Karpas-422 (cell line): ENCODE measurements at regions not wholly inside any gene's neighbourhood (a gene's known extent, or its start where the extent isn't known, plus 50 kb on each side); places are given as distances from the start of the nearest gene placed in this dataset.

Source experiments
- DNase-seq: peaks from one replicate; pipeline ENCODE4 v3.0.0-alpha.2; 2015
- H2AFZ ChIP-seq: fragments of 200-600 bp; sonication (generic); 2 replicates; pipeline ENCODE4 v1.6.1; 2014; ENCODE audit warnings: antibody characterized with exemption, low read length, mixed read lengths
- H3K27ac ChIP-seq: fragments of 200-600 bp; sonication (generic); 2 replicates; pipeline ENCODE4 v1.5.1; 2014; ENCODE audit warnings: mild to moderate bottlenecking, low read length, moderate library complexity
- H3K27me3 ChIP-seq: fragments of 200-600 bp; sonication (generic); 2 replicates; pipeline ENCODE4 v1.6.1; 2014; ENCODE audit warnings: low read length, mixed read lengths
- H3K36me3 ChIP-seq: fragments of 200-600 bp; sonication (generic); 2 replicates; pipeline ENCODE4 v1.6.1; 2014; ENCODE audit warnings: low read length, mixed read lengths; ENCODE audit not compliant: insufficient read depth
- H3K4me1 ChIP-seq: fragments of 200-600 bp; sonication (generic); 2 replicates; pipeline ENCODE4 v1.6.1; 2014; ENCODE audit warnings: mild to moderate bottlenecking, low read length, mixed read lengths
- H3K4me2 ChIP-seq: fragments of 200-600 bp; sonication (generic); 2 replicates; pipeline ENCODE4 v1.6.1; 2014; ENCODE audit warnings: low read length, low read depth, mild to moderate bottlenecking; ENCODE audit not compliant: poor library complexity, severe bottlenecking
- H3K4me3 ChIP-seq: fragments of 200-600 bp; sonication (generic); 2 replicates; pipeline ENCODE4 v1.5.1; 2014; ENCODE audit warnings: mild to moderate bottlenecking, antibody characterized with exemption, low read length, mixed read lengths
- H3K79me2 ChIP-seq: fragments of 200-600 bp; sonication (generic); 2 replicates; pipeline ENCODE4 v1.6.1; 2014; ENCODE audit warnings: mild to moderate bottlenecking, low read length, mixed read lengths
- H3K9ac ChIP-seq: fragments of 200-600 bp; sonication (generic); 2 replicates; pipeline ENCODE4 v1.6.0; 2014; ENCODE audit warnings: low read length
- H3K9me2 ChIP-seq: fragments of 200-600 bp; sonication (generic), shearing (Covaris generic); replicated peaks from 2 replicates; pipeline ENCODE4 v1.6.0; 2014; ENCODE audit warnings: mild to moderate bottlenecking, low read length, moderate library complexity; ENCODE audit not compliant: insufficient read depth
- H3K9me3 ChIP-seq: fragments of 300-700, 200-600 bp; sonication (generic); 2 replicates; pipeline ENCODE4 v1.6.1; 2014; ENCODE audit warnings: low read length, mixed read lengths
- H4K20me1 ChIP-seq: fragments of 200-600 bp; sonication (generic); 2 replicates; pipeline ENCODE4 v1.6.1; 2014; ENCODE audit warnings: mild to moderate bottlenecking, antibody characterized with exemption, low read length, low read depth; ENCODE audit not compliant: insufficient read depth

DNA sequence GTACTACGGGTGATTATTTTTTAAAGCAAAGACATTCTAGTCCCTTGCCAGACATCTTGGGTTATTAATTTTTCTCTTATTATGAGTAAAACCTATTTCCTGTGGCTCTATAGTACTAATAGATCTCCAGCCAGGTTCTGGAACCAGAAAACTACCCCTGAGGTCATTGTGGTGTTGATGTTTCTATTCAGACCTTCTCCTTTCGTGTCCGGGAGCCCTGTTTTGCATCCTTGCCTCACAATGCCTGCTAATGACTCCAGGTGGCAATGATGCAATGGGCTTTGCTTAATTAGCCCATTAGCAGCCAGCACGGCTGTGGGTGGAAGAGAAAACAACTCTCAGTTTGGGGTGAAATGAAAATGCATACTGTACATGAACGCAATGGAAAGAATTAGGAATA is 62.9 kb upstream of the ARG1 start:
- H4K20me1 ChIP-seq = no peaks in the 10 kb centered on the region
- H3K9me2 ChIP-seq = no peaks in the 10 kb centered on the region
- no peak overlapping the region for H2AFZ ChIP-seq

GRCh38 chr6:131510591-131510990 is 62.4 kb upstream of the ARG1 start:
- H3K9me3 ChIP-seq = no peaks in the 10 kb centered on the region
- no peak for DNase-seq

More for the DNA sequence above, 62.9 kb upstream of the ARG1 start:
- DNase-seq = peak; percentile 59
- Histone ChIP-seq H3K9me3 (no peaks in the 10 kb centered on the region), H3K9ac (no peak overlapping the region), H3K4me2 (no peak overlapping the region), H3K36me3 (no peaks in the 10 kb centered on the region), H3K27ac (no peak overlapping the region), H3K79me2 (no peaks in the 10 kb centered on the region), H3K4me3 (no peak overlapping the region), H3K4me1 (peaks cover 6% of the 10 kb centered on the region), H3K27me3 (no peaks in the 10 kb centered on the region)

DNA sequence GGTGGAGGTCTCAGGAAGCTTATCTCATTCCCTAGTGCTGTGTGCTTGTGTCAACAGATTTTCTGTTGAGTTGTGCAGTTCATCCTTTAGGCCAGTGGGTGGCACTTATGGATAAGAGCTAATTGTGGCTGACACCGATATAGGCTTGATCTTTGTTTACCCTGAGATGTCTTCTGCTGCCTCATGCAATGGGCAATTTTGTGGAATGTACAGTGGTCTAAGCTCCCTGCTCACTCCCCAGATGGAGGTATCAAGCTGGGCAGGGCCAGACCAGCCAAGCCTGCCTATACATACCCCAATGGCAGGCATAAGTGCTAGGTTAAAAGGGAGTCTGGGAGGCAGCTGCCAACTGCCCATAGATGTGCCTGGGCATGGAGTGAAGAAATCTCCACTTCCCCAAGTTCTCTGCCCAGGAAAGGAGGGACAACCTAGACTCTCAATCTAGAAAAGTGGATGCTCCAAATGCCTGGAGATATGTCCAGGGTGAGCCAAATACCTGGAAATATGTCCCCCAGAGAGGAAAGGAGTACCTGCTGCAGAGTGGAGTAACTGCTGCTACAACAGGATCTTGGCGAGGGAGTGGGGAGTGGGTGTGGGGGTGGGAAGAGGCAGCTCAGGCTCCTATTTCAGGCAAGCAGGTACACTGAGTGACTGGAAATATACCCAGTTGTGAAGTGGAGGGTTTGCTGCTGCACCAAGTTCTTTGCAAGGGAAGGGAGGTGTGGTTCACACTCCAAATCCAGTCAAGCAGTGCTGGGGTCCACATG is 53.2 kb upstream of the ARG1 start:
- H3K9me2 ChIP-seq = no peaks in the 10 kb centered on the region
- no peak overlapping the region for H3K4me2 ChIP-seq
- H3K9ac ChIP-seq = no peak overlapping the region
- no peaks in the 10 kb centered on the region for H4K20me1 ChIP-seq
- H3K27me3 ChIP-seq = no peaks in the 10 kb centered on the region
- H3K4me3 ChIP-seq = no peak overlapping the region
- no peak overlapping the region for H2AFZ ChIP-seq
- no peak overlapping the region for H3K27ac ChIP-seq
- peak; percentile 73 for DNase-seq
- H3K79me2 ChIP-seq = no peaks in the 10 kb centered on the region
- H3K4me1 ChIP-seq = no peaks in the 10 kb centered on the region
- no peaks in the 10 kb centered on the region for H3K9me3 ChIP-seq
- H3K36me3 ChIP-seq = no peaks in the 10 kb centered on the region

More at GRCh38 chr6:131510591-131510990, 62.4 kb upstream of the ARG1 start:
- Histone ChIP-seq H3K4me3 (no peak overlapping the region), H3K27me3 (no peaks in the 10 kb centered on the region), H3K4me2 (no peak overlapping the region), H2AFZ (no peak overlapping the region), H3K9ac (no peak overlapping the region), H3K79me2 (no peaks in the 10 kb centered on the region), H3K27ac (no peak overlapping the region), H3K9me2 (no peaks in the 10 kb centered on the region), H4K20me1 (no peaks in the 10 kb centered on the region), H3K4me1 (peaks cover 6% of the 10 kb centered on the region), H3K36me3 (no peaks in the 10 kb centered on the region)
